HG02970 (cell line): ENCODE measurements at regions not wholly inside any gene's neighbourhood (a gene's known extent, or its start where the extent isn't known, plus 50 kb on each side); places are given as distances from the start of the nearest gene placed in this dataset.
"Not testable (repeated sequence)": the region's sequence is repeated elsewhere in the genome, so short reads cannot be mapped to it uniquely, and the experiment has no call there.

Experiments used
- ATAC-seq: cut with Tn5 transposase; IDR thresholded peaks from one replicate; pipeline ENCODE4 v1.9.1; 2021; ENCODE audit warnings: mild to moderate bottlenecking, moderate library complexity, moderate number of reproducible peaks; ENCODE audit not compliant: unreplicated experiment, low FRiP score

DNA sequence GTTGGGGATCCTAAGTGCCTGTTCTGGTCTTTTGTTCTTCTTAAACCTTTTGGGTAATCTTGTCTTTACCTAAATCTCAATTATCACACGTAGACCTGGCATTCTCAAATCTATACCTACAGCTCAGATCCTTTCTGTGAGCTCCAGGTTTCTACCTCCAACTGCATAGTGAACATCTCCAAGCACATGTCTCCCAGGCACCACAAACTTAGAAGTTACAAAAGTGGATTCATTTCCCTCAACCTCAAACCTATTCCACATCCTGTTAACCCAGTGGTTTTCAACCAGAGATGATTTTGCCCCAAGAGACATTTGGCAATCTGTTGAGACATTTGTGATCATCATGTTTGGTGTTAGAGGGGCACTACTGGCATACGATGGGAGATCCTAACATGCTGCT is 183.5 kb downstream of the TENT5A start:
- no peak for ATAC-seq

DNA sequence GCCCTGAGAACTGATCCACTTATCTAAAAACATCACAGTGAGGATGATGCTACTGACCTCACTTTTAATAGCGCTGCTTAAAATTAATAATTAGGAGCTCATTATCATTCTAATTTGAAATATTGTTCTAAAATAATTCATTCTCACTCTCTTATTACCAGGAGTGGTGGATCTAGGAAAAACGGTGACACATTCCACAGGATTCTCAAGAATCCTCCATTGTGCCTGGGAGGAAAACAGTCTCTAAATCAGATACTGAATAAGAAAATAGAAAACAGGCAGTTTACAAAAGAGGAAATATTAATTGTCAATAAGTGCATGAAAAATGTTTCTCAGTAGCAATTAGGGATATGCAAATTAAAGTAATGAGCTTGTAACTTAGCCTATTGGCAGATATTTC is 187.4 kb downstream of the TENT5A start:
- no peak for ATAC-seq

DNA sequence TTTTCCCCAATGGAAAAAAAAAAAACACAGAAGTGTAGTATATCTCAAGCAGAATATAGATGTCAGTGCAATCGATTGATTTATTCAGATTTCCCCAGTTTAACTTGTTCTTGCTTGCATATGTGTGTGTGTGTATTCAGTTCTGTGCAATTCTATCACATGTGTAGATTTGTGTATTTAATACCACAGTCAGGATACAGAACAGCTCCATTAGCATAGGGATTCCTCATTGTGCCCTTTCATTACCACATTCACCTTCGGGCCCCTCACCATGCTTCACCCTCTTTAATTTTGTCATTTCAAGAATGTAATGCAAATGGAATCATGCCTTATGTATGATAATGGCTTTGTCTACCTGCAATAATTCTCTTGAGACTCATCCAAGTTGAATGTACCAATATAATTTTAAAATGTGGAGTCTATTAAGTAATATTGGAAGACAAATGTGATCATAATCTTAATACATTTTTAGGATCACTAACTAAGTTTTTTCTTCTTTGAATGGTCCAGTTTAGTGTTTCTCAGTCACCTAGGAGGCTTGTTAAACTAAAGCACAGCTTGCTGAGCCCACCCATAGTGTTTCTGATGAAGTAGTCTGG is 187.9 kb downstream of the TENT5A start:
- ATAC-seq, result no peak

- ATAC-seq, result no peak
Measured at GRCh38 chr6:81562169-81562568, 190.3 kb downstream of the TENT5A start.

DNA sequence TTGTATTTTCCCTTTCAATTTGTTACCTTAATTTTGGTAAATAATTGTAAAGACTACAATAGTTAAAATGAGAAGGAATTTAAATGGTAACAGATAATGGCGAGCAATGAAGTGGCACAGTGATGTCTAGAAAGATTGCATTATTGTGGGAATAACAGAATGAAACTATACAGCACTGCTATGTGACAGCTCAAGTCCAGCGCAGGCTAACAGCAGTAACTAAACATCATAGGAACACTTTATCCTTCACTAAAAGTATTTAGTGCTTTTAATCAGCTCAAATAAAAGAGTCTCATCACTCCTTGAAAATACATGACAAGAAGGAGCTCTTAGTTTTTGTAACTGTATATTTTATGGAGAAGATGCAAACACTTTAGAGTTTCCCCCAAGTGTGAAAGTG is 190.8 kb downstream of the TENT5A start:
- ATAC-seq, result no peak

GRCh38 chr6:81561071-81561564 is 191.4 kb downstream of the TENT5A start:
- ATAC-seq, result no peak

- ATAC-seq, result no peak
Measured at GRCh38 chr6:81557811-81558210, 194.7 kb downstream of the TENT5A start.

GRCh38 chr6:81556551-81556950 is 195.9 kb downstream of the TENT5A start:
- ATAC-seq, result no peak

- ATAC-seq, result no peak
Measured at GRCh38 chr6:81553216-81553615, 199.3 kb downstream of the TENT5A start.

- no peak for ATAC-seq
Measured at GRCh38 chr6:81552644-81553043, 199.8 kb downstream of the TENT5A start.

GRCh38 chr6:81547149-81547548 is 205.3 kb downstream of the TENT5A start:
- no peak for ATAC-seq

GRCh38 chr6:81534934-81535465 is 217.5 kb downstream of the TENT5A start:
- no peak for ATAC-seq

GRCh38 chr6:81531869-81532561 is 220.5 kb downstream of the TENT5A start:
- no peak for ATAC-seq

GRCh38 chr6:81517455-81517854 is 235.0 kb downstream of the TENT5A start:
- ATAC-seq, result no peak

DNA sequence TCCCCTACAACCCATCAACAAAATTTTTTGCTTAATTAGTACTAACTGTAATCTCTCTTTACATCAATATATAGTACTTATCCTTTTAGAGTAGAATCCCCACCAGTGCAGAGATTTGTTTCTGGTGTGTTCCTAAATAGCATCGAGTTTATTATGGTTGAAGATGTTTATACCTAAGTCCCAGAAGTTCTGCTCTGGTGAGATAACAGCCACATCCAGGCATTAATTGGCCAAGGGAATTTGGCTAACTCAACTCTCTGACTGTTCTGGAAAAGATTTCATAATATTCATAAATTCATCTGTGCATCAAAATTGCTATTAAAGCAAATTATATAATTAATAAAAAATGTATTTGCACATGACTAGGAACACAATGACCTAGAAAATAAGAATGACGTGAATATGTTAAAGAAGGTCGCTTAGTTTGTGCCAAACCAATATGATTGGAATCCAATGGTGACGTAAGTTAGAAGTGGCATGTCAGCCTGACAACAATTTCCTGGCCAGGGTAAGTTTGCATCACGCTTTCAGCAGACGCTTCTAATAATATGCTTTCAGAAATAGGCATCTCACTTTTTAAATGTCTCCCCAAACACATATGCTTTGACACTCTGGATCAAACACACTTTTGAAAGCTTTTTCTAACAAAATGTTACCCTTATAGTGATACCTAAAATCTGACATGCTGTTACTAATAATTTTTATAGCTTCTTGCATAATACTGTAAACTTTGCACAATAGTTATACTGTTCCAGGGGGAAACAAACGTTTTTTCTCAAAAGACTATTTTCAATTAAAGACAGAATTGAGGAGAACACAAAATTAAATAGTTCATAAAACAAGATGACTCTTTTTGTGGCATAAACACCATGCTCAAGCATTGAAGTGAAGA is 236.7 kb downstream of the TENT5A start:
- no peak for ATAC-seq

DNA sequence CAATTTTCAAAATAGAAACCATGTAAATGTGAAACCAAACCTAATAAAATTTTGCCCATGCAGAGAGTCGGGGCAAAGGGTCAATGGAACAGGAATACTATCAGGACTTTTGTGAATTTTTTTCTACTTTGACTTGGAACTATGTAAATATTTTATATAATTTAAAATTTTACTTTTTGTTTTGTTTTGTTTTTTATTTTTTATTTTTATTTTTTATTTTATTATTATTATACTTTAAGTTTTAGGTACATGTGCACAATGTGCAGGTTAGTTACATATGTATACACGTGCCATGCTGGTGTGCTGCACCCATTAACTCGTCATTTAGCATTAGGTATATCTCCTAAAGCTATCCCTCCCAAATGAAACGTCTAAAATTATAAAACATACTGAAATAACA is 238.3 kb downstream of the TENT5A start:
- not testable (repeated sequence) for ATAC-seq

GRCh38 chr6:81511423-81511822 is 241.1 kb downstream of the TENT5A start:
- no peak for ATAC-seq

DNA sequence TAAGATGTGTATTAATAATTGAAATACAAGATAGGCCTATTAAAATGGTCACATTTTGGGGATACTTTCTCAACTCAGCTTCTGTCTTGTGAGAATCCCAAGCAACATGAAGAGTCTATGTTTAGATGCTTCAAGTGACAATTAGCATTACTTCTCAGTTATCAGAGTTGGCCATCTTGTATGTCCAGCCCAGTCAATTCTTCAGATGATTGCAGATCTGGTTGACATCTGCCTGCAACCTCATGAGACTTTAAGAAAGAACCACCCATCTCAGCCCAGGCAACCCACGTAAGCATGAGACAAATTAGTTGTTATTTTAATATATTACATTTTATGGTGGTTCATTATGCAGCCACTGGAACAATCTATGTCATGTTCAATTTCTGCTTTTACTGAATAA is 256.5 kb downstream of the TENT5A start:
- ATAC-seq, result no peak

DNA sequence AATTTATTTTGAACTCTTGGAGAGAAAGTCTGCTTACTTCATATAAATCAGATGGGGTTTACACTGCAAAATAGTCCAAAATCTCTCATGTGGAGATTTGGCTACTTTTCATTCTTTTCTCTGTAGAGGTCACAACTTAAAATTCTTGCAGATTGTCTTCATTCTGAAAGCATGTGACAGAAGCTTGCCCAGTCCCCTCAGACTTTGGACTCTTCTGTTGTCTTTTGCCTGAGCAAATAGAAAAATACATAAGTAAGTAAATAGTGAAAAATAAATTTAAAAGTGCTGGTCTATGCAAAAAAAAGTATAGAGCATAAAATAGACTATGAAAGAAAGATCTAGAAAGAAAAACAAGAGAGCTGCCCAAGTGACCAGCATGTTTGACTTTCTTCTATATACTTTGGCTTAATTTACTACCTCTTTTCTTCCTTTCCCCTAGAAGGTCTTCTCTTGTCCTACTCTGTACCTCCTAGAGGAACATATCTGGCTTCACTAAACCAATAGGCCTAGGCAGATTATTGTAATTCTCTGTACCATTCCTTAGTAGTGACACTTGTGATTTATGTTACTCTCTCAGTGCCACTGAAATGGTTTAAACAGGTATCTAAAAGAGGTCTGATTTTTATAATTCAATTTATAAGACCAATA is 260.9 kb downstream of the TENT5A start:
- no peak for ATAC-seq

- ATAC-seq, result no peak
Measured at GRCh38 chr6:81487489-81487888, 265.0 kb downstream of the TENT5A start.

DNA sequence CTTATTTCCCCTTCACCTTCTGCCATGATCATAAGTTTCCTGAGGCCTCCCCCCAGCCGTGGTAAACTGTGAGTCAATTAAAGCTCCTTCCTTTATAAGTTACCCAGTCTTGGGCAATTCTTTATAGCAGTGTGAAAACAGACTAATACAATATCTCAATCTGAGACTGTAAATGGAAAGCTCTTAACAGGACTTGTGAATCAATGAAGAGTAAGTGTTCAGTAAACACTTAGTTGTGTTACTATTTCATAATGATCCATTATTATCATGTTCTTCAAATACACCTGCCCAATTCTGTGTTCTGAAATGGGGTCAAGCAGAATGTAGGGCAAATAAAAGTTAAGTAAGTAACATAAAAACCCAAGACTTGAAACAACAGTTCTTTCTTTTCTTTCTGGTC is 266.2 kb downstream of the TENT5A start:
- no peak for ATAC-seq
